Esophagus muscularis mucosa (tissue), 4 donors: ENCODE measurements at regions not wholly inside any gene's neighbourhood (a gene's known extent, or its start where the extent isn't known, plus 50 kb on each side); places are given as distances from the start of the nearest gene placed in this dataset.

ENCODE experiments used
- DNase-seq: peaks from one replicate; pipeline ENCODE4 v3.0.0-alpha.2; 2017; ENCODE audit errors: extremely low spot score
- H3K27ac ChIP-seq, 4 donors: fragments of 200-600 bp; sonication (generic); replicated peaks in 1 of 4; 1 replicate in 3 of 4; 2 replicates in 1 of 4; pipeline ENCODE4 v1.5.1; 2016 to 2019; ENCODE audit warnings: mild to moderate bottlenecking in 1 of 4
- H3K27me3 ChIP-seq, 4 donors: fragments of 200-600 bp; sonication (generic); one replicate each; pipeline versions ENCODE4 v1.5.1 to v1.6.0; 2016 to 2019
- H3K36me3 ChIP-seq, 4 donors: fragments of 200-600 bp; sonication (generic); one replicate each; pipeline ENCODE4 v1.5.1; 2016 to 2019
- H3K4me1 ChIP-seq, 4 donors: fragments of 200-600 bp; sonication (generic); one replicate each; pipeline ENCODE4 v1.5.1; 2016 to 2019
- H3K4me3 ChIP-seq, 4 donors: fragments of 200-600 bp; sonication (generic); 1 replicate in 2 of 4; 2 replicates in 2 of 4; pipeline ENCODE4 v1.5.1; 2016 to 2019; ENCODE audit warnings: mild to moderate bottlenecking in 4 of 4, moderate library complexity in 1 of 4
- H3K9me3 ChIP-seq, 4 donors: fragments of 200-600 bp; sonication (generic); 1 replicate in 3 of 4; 2 replicates in 1 of 4; pipeline ENCODE4 v1.5.1; 2016 to 2019
- CTCF ChIP-seq, 3 experiments: fragments of 200-600 bp in 2 of 3; fragments of 450-650 bp in 1 of 3; sonication (generic) in 2 of 3; IDR thresholded peaks; one replicate each; pipeline ENCODE4 v1.5.1; 2017 to 2019; ENCODE audit warnings: antibody characterized with exemption in 3 of 3, mild to moderate bottlenecking in 2 of 3, moderate library complexity in 1 of 3
- EP300 ChIP-seq: sonication (generic); formaldehyde crosslinking; IDR thresholded peaks from one replicate; pipeline ENCODE4 v1.6.1; 2017; ENCODE audit warnings: antibody characterized with exemption
- POLR2A ChIP-seq: fragments of 450-650 bp; IDR thresholded peaks from one replicate; pipeline ENCODE4 v1.6.1; 2017; ENCODE audit warnings: antibody characterized with exemption, moderate library complexity, mild to moderate bottlenecking, low read depth
- POLR2AphosphoS5 ChIP-seq, 2 donors: sonication (generic); formaldehyde crosslinking; IDR thresholded peaks; one replicate each; pipeline ENCODE4 v1.6.1; 2017; ENCODE audit warnings: antibody characterized with exemption in 2 of 2
- WGBS: methylation state at CpG from one replicate; pipeline ENCODE4 v1.1.5; 2018; 5-methylcytosine and 5-hydroxymethylcytosine counted together
- intact Hi-C: fragments of 100-400 bp; cut with DNase I; formaldehyde crosslinking; loops from one replicate; pipeline ENCODE4 v1.15.1; 2023

GRCh38 chr1:233448109-233448689, 120.7 kb downstream of the MAP3K21 start:
- Histone ChIP-seq H3K27me3 (no peaks in the 10 kb centered on the region), H3K4me3 (no peak overlapping the region), H3K9me3 (peaks cover 0 to 6% (median 0%) of the 10 kb centered on the region in 4 donors), H3K27ac (no peak overlapping the region), H3K4me1 (no peaks in the 10 kb centered on the region), H3K36me3 (no peaks in the 10 kb centered on the region)
- DNase-seq: no peak
- 77% methylated on average over 4 of the region's 4 CpGs for WGBS
- intact Hi-C loops: no loop called here
- TF ChIP-seq EP300: no peak
- TF ChIP-seq POLR2A: no peak
- no peak for TF ChIP-seq POLR2AphosphoS5 (IDR thresholded peaks at IDR 0.05)
- TF ChIP-seq CTCF (IDR thresholded peaks at IDR 0.05): no peak

- Histone ChIP-seq H3K27me3 (no peaks in the 10 kb centered on the region), H3K4me1 (no peaks in the 10 kb centered on the region), H3K4me3 (no peak overlapping the region), H3K27ac (no peak overlapping the region), H3K9me3 (no peaks in the 10 kb centered on the region), H3K36me3 (no peaks in the 10 kb centered on the region)
- DNase-seq: peak; percentile 39
- no peak for TF ChIP-seq CTCF (IDR thresholded peaks at IDR 0.05)
- no peak for TF ChIP-seq POLR2AphosphoS5 (IDR thresholded peaks at IDR 0.05)
- TF ChIP-seq EP300: no peak
- no peak for TF ChIP-seq POLR2A
- intact Hi-C loops: no loop called here
- 69% methylated on average over 1 of the region's 1 CpG for WGBS
Observed at GRCh38 chr1:233452724-233453123, 125.2 kb downstream of the MAP3K21 start.

GRCh38 chr1:233453433-233454200, 126.1 kb downstream of the MAP3K21 start:
- H3K4me3 ChIP-seq: no peak overlapping the region
- intact Hi-C loops: no loop called here
- no peak overlapping the region for H3K27ac ChIP-seq
- DNase-seq: peak; percentile 77
- H3K9me3 ChIP-seq: no peaks in the 10 kb centered on the region
- no peaks in the 10 kb centered on the region for H3K36me3 ChIP-seq
- TF ChIP-seq POLR2AphosphoS5 (IDR thresholded peaks at IDR 0.05) (no peak), POLR2A (no peak), EP300 (no peak)
- WGBS: 83% methylated on average over 2 of the region's 2 CpGs
- H3K4me1 ChIP-seq: no peaks in the 10 kb centered on the region
- H3K27me3 ChIP-seq: no peaks in the 10 kb centered on the region

GRCh38 chr1:233459470-233459945, 132.0 kb downstream of the MAP3K21 start:
- Histone ChIP-seq H3K27ac (no peak overlapping the region), H3K4me3 (no peak overlapping the region), H3K36me3 (no peaks in the 10 kb centered on the region), H3K27me3 (no peaks in the 10 kb centered on the region), H3K4me1 (no peaks in the 10 kb centered on the region), H3K9me3 (no peaks in the 10 kb centered on the region)
- WGBS: 100% methylated on average over 1 of the region's 1 CpG
- TF ChIP-seq POLR2A (no peak), POLR2AphosphoS5 (IDR thresholded peaks at IDR 0.05) (no peak), CTCF (IDR thresholded peaks at IDR 0.05) (no peak), EP300 (no peak)
- no peak for DNase-seq
- intact Hi-C loops: no loop called here

- H3K36me3 ChIP-seq: no peaks in the 10 kb centered on the region
- no peak overlapping the region for H3K27ac ChIP-seq
- H3K9me3 ChIP-seq: peaks cover 0 to under 1% (median 0%) of the 10 kb centered on the region in 4 donors
- 49% methylated on average over 5 of the region's 5 CpGs for WGBS
- intact Hi-C loops: no loop called here
- DNase-seq: no peak
- no peak for TF ChIP-seq POLR2A
- no peak for TF ChIP-seq CTCF (IDR thresholded peaks at IDR 0.05)
- no peak for TF ChIP-seq POLR2AphosphoS5 (IDR thresholded peaks at IDR 0.05)
- no peak for TF ChIP-seq EP300
- no peaks in the 10 kb centered on the region for H3K4me1 ChIP-seq
- H3K4me3 ChIP-seq: no peak overlapping the region
- no peaks in the 10 kb centered on the region for H3K27me3 ChIP-seq
Observed at GRCh38 chr1:233459968-233460367, 132.4 kb downstream of the MAP3K21 start.
